ENCODE measurements at regions not wholly inside any gene's neighbourhood (a gene's known extent, or its start where the extent isn't known, plus 50 kb on each side); places are given as distances from the start of the nearest gene placed in this dataset.

GRCh38 chr9:134971696-134972095 is 54.0 kb upstream of the FCN1 start:
- no peak for TF ChIP-seq RBFOX2 (IDR thresholded peaks at IDR 0.05; ENCODE audit: low read depth, low read length)
- no peak for TF ChIP-seq XRCC4 (IDR thresholded peaks at IDR 0.05; ENCODE audit: extremely low read depth, insufficient read depth, insufficient read length)
- TF ChIP-seq CTCF (IDR thresholded peaks at IDR 0.05 in 2 of 3, conservative IDR thresholded peaks at IDR 0.05 in 1 of 3; ENCODE audit: insufficient read depth in 2 of 3, low read depth in 1 of 3, low read length in 3 of 3) = no peak
- no peak for TF ChIP-seq BRF2 (IDR thresholded peaks at IDR 0.05; ENCODE audit: borderline replicate concordance, insufficient read depth, insufficient read length)
- TF ChIP-seq BDP1 (IDR thresholded peaks at IDR 0.05; ENCODE audit: insufficient read depth, insufficient read length) = no peak
- no peak for TF ChIP-seq POLR2A (conservative IDR thresholded peaks at IDR 0.05)
- no peak for TF ChIP-seq ZNF639 (CRISPR knock-in tag; conservative IDR thresholded peaks at IDR 0.05 in 1 of 2, IDR thresholded peaks at IDR 0.05 in 1 of 2)
